ENCODE measurements at regions not wholly inside any gene's neighbourhood (a gene's known extent, or its start where the extent isn't known, plus 50 kb on each side); places are given as distances from the start of the nearest gene placed in this dataset.

- Mint-ChIP-seq H3K36me3 (peaks cover 0 to 13% (median 3%) of the 10 kb centered on the region in 3 donors), H3K27me3 (peaks cover 0 to 3% of the 10 kb centered on the region in 2 donors), H3K9me3 (peaks cover 3 to 16% (median 7%) of the 10 kb centered on the region in 5 donors), H3K4me1 (no peaks in the 10 kb centered on the region), H3K4me3 (no peak overlapping the region), H3K27ac (no peak overlapping the region)
- no peak overlapping the region for H3K27ac ChIP-seq (ENCODE audit: low read depth, low read length)
- no peak overlapping the region for H3K4me3 ChIP-seq (ENCODE audit: low read length)
- CTCF ChIA-PET = no interaction called here
- no peak for DNase-seq
- H3K4me1 ChIP-seq (ENCODE audit: insufficient read depth, low read length) = no peaks in the 10 kb centered on the region
- POLR2A ChIA-PET = no interaction called here
- H3K9me3 ChIP-seq (ENCODE audit: low read length) = no peaks in the 10 kb centered on the region
- no peaks in the 10 kb centered on the region for H3K27me3 ChIP-seq (ENCODE audit: insufficient read depth, low read length, poor library complexity, severe bottlenecking)
- H3K36me3 ChIP-seq (ENCODE audit: insufficient read depth, low read length) = no peaks in the 10 kb centered on the region
Observed at GRCh38 chr7:18337048-18337809, 158.3 kb upstream of the HDAC9 start.

GRCh38 chr7:18338910-18339523 is 156.5 kb upstream of the HDAC9 start:
- Mint-ChIP-seq H3K4me1 (no peaks in the 10 kb centered on the region), H3K9me3 (peaks cover 3 to 16% (median 7%) of the 10 kb centered on the region in 5 donors), H3K27me3 (peaks cover 0 to 3% of the 10 kb centered on the region in 2 donors), H3K36me3 (peaks cover 0 to 11% (median 3%) of the 10 kb centered on the region in 3 donors), H3K27ac (no peak overlapping the region), H3K4me3 (no peak overlapping the region)
- DNase-seq = no peak
- H3K36me3 ChIP-seq (ENCODE audit: insufficient read depth, low read length) = no peaks in the 10 kb centered on the region
- H3K27ac ChIP-seq (ENCODE audit: low read depth, low read length) = no peak overlapping the region
- no peaks in the 10 kb centered on the region for H3K9me3 ChIP-seq (ENCODE audit: low read length)
- H3K27me3 ChIP-seq (ENCODE audit: insufficient read depth, low read length, poor library complexity, severe bottlenecking) = no peaks in the 10 kb centered on the region
- H3K4me1 ChIP-seq (ENCODE audit: insufficient read depth, low read length) = no peaks in the 10 kb centered on the region
- ChIA-PET CTCF (no interaction called here), POLR2A (no interaction called here)
- H3K4me3 ChIP-seq (ENCODE audit: low read length) = no peak overlapping the region

GRCh38 chr7:18341756-18342155 is 153.8 kb upstream of the HDAC9 start:
- Histone ChIP-seq H3K27me3 (ENCODE audit: insufficient read depth, low read length, poor library complexity, severe bottlenecking) (no peaks in the 10 kb centered on the region), H3K4me3 (ENCODE audit: low read length) (no peak overlapping the region), H3K9me3 (ENCODE audit: low read length) (no peaks in the 10 kb centered on the region), H3K36me3 (ENCODE audit: insufficient read depth, low read length) (no peaks in the 10 kb centered on the region), H3K4me1 (ENCODE audit: insufficient read depth, low read length) (no peaks in the 10 kb centered on the region), H3K27ac (ENCODE audit: low read depth, low read length) (no peak overlapping the region)
- peaks cover 3 to 16% (median 7%) of the 10 kb centered on the region in 5 donors for H3K9me3 Mint-ChIP-seq
- no peaks in the 10 kb centered on the region for H3K4me1 Mint-ChIP-seq
- ChIA-PET POLR2A (interaction anchor here (0.6 kb wide), 1 partner anchor 326 kb away, joined by 4 read pairs; no protein-coding TSS in a partner anchor), CTCF (interaction anchor here (1.6 kb wide), 1 partner anchor 11 kb away, joined by 4 read pairs; no protein-coding TSS in a partner anchor)
- H3K27ac Mint-ChIP-seq = no peak overlapping the region
- H3K4me3 Mint-ChIP-seq = no peak overlapping the region
- DNase-seq = no peak
- peaks cover 0 to 11% (median 3%) of the 10 kb centered on the region in 3 donors for H3K36me3 Mint-ChIP-seq
- H3K27me3 Mint-ChIP-seq = peaks cover 0 to 3% of the 10 kb centered on the region in 2 donors

- Mint-ChIP-seq H3K4me1 (no peaks in the 10 kb centered on the region), H3K27me3 (peaks cover 0 to 3% of the 10 kb centered on the region in 2 donors), H3K4me3 (no peak overlapping the region), H3K27ac (no peak overlapping the region), H3K9me3 (peaks cover 3 to 16% (median 7%) of the 10 kb centered on the region in 5 donors), H3K36me3 (peaks cover 0 to 11% (median 3%) of the 10 kb centered on the region in 3 donors)
- H3K9me3 ChIP-seq (ENCODE audit: low read length) = no peaks in the 10 kb centered on the region
- ChIA-PET POLR2A (no interaction called here), CTCF (interaction anchor here (1.5 to 1.6 kb wide), 2 partner anchors 10 to 573 kb away, joined by 4 read pairs; no protein-coding TSS in a partner anchor)
- no peak for DNase-seq
- no peaks in the 10 kb centered on the region for H3K27me3 ChIP-seq (ENCODE audit: insufficient read depth, low read length, poor library complexity, severe bottlenecking)
- no peaks in the 10 kb centered on the region for H3K4me1 ChIP-seq (ENCODE audit: insufficient read depth, low read length)
- H3K36me3 ChIP-seq (ENCODE audit: insufficient read depth, low read length) = no peaks in the 10 kb centered on the region
- H3K27ac ChIP-seq (ENCODE audit: low read depth, low read length) = no peak overlapping the region
- no peak overlapping the region for H3K4me3 ChIP-seq (ENCODE audit: low read length)
Observed at GRCh38 chr7:18343047-18343446, 152.5 kb upstream of the HDAC9 start.

GRCh38 chr7:18344536-18344935 is 151.0 kb upstream of the HDAC9 start:
- no peaks in the 10 kb centered on the region for H3K9me3 ChIP-seq (ENCODE audit: low read length)
- POLR2A ChIA-PET = no interaction called here
- H3K27me3 ChIP-seq (ENCODE audit: insufficient read depth, low read length, poor library complexity, severe bottlenecking) = no peaks in the 10 kb centered on the region
- no peak for DNase-seq
- H3K4me3 Mint-ChIP-seq = no peak overlapping the region
- no peaks in the 10 kb centered on the region for H3K36me3 ChIP-seq (ENCODE audit: insufficient read depth, low read length)
- no peaks in the 10 kb centered on the region for H3K4me1 Mint-ChIP-seq
- H3K9me3 Mint-ChIP-seq = peaks cover 3 to 16% (median 7%) of the 10 kb centered on the region in 5 donors
- H3K4me3 ChIP-seq (ENCODE audit: low read length) = no peak overlapping the region
- H3K27me3 Mint-ChIP-seq = peaks cover 0 to 3% of the 10 kb centered on the region in 2 donors
- H3K27ac ChIP-seq (ENCODE audit: low read depth, low read length) = no peak overlapping the region
- CTCF ChIA-PET = interaction anchor here (1.7 kb wide), 1 partner anchor 574 kb away, joined by 15 read pairs; no protein-coding TSS in a partner anchor
- H3K4me1 ChIP-seq (ENCODE audit: insufficient read depth, low read length) = no peaks in the 10 kb centered on the region
- H3K36me3 Mint-ChIP-seq = peaks cover 0 to 11% (median 3%) of the 10 kb centered on the region in 3 donors
- no peak overlapping the region for H3K27ac Mint-ChIP-seq

- Histone ChIP-seq H3K9me3 (ENCODE audit: low read length) (no peaks in the 10 kb centered on the region), H3K4me1 (ENCODE audit: insufficient read depth, low read length) (no peaks in the 10 kb centered on the region), H3K4me3 (ENCODE audit: low read length) (no peak overlapping the region), H3K27ac (ENCODE audit: low read depth, low read length) (no peak overlapping the region), H3K36me3 (ENCODE audit: insufficient read depth, low read length) (no peaks in the 10 kb centered on the region), H3K27me3 (ENCODE audit: insufficient read depth, low read length, poor library complexity, severe bottlenecking) (no peaks in the 10 kb centered on the region)
- ChIA-PET CTCF (interaction anchor here (1.0 to 1.7 kb wide), 2 partner anchors 130 to 575 kb away, joined by 3 to 15 read pairs; no protein-coding TSS in a partner anchor), POLR2A (no interaction called here)
- Mint-ChIP-seq H3K27ac (no peak overlapping the region), H3K27me3 (peaks cover 0 to 3% of the 10 kb centered on the region in 2 donors), H3K4me1 (no peaks in the 10 kb centered on the region), H3K9me3 (peaks cover 3 to 10% (median 7%) of the 10 kb centered on the region in 5 donors), H3K4me3 (no peak overlapping the region), H3K36me3 (peaks cover 0 to 11% (median 3%) of the 10 kb centered on the region in 3 donors)
- peak in 3 of 5 donors; percentile 12 to 21 (median 13) for DNase-seq
Observed at GRCh38 chr7:18345641-18346234, 149.8 kb upstream of the HDAC9 start.

GRCh38 chr7:18347170-18347569 is 148.4 kb upstream of the HDAC9 start:
- no peaks in the 10 kb centered on the region for H3K4me1 ChIP-seq (ENCODE audit: insufficient read depth, low read length)
- ChIA-PET POLR2A (no interaction called here), CTCF (interaction anchor here (1.1 kb wide), 2 partner anchors 132 to 577 kb away, joined by 3 to 4 read pairs; no protein-coding TSS in a partner anchor)
- Mint-ChIP-seq H3K4me1 (no peaks in the 10 kb centered on the region), H3K9me3 (no peaks in the 10 kb centered on the region), H3K36me3 (peaks cover 0 to 2% (median 0%) of the 10 kb centered on the region in 3 donors), H3K27ac (no peak overlapping the region), H3K4me3 (no peak overlapping the region), H3K27me3 (peaks cover 0 to under 1% of the 10 kb centered on the region in 2 donors)
- H3K9me3 ChIP-seq (ENCODE audit: low read length) = no peaks in the 10 kb centered on the region
- no peaks in the 10 kb centered on the region for H3K27me3 ChIP-seq (ENCODE audit: insufficient read depth, low read length, poor library complexity, severe bottlenecking)
- DNase-seq = no peak
- no peak overlapping the region for H3K4me3 ChIP-seq (ENCODE audit: low read length)
- no peak overlapping the region for H3K27ac ChIP-seq (ENCODE audit: low read depth, low read length)
- H3K36me3 ChIP-seq (ENCODE audit: insufficient read depth, low read length) = no peaks in the 10 kb centered on the region

GRCh38 chr7:18350678-18351077 is 144.9 kb upstream of the HDAC9 start:
- no peak for DNase-seq
- CTCF ChIA-PET = interaction anchor here (1.2 kb wide), 1 partner anchor 286 kb away, joined by 3 read pairs; no protein-coding TSS in a partner anchor
- no peak overlapping the region for H3K27ac Mint-ChIP-seq

More at GRCh38 chr7:18350678-18351077, 144.9 kb upstream of the HDAC9 start:
- H3K9me3 Mint-ChIP-seq = no peaks in the 10 kb centered on the region
- H3K27ac ChIP-seq (ENCODE audit: low read depth, low read length) = no peak overlapping the region
- POLR2A ChIA-PET = no interaction called here
- H3K4me3 Mint-ChIP-seq = no peak overlapping the region
- peaks cover 0 to 10% (median 4%) of the 10 kb centered on the region in 3 donors for H3K4me1 Mint-ChIP-seq
- H3K36me3 ChIP-seq (ENCODE audit: insufficient read depth, low read length) = no peaks in the 10 kb centered on the region
- no peaks in the 10 kb centered on the region for H3K27me3 ChIP-seq (ENCODE audit: insufficient read depth, low read length, poor library complexity, severe bottlenecking)
- peaks cover 2 to 5% of the 10 kb centered on the region in 2 donors for H3K27me3 Mint-ChIP-seq
- no peak overlapping the region for H3K4me3 ChIP-seq (ENCODE audit: low read length)
- no peaks in the 10 kb centered on the region for H3K4me1 ChIP-seq (ENCODE audit: insufficient read depth, low read length)
- no peaks in the 10 kb centered on the region for H3K9me3 ChIP-seq (ENCODE audit: low read length)
- H3K36me3 Mint-ChIP-seq = no peaks in the 10 kb centered on the region

Measured in CD8-positive, alpha-beta memory T cell (primary cell).